Liver (tissue), 8 donors: ENCODE measurements at regions not wholly inside any gene's neighbourhood (a gene's known extent, or its start where the extent isn't known, plus 50 kb on each side); places are given as distances from the start of the nearest gene placed in this dataset.
"Not testable (repeated sequence)": the region's sequence is repeated elsewhere in the genome, so short reads cannot be mapped to it uniquely, and the experiment has no call there.

Source experiments
- DNase-seq: peaks from one replicate; pipeline ENCODE4 v3.0.0-alpha.2; 2017; ENCODE audit warnings: low spot score
- H3K27ac ChIP-seq, 2 donors: one replicate each; pipeline ENCODE4 v1.7.0; 2013; ENCODE audit warnings: inconsistent platforms in 2 of 2, low read length in 2 of 2, control low read depth in 1 of 2, low read depth in 1 of 2, mild to moderate bottlenecking in 1 of 2
- H3K27me3 ChIP-seq, 4 donors: one replicate each; pipeline versions ENCODE4 v1.6.1 to v1.7.0; 2013; ENCODE audit warnings: low read length in 3 of 4, inconsistent platforms in 1 of 4, mild to moderate bottlenecking in 1 of 4, moderate library complexity in 1 of 4; ENCODE audit not compliant: control insufficient read depth in 4 of 4, insufficient read depth in 4 of 4
- H3K36me3 ChIP-seq, 4 donors: one replicate each; pipeline versions ENCODE4 v1.6.1 to v1.7.0; 2013; ENCODE audit warnings: low read length in 3 of 4, mild to moderate bottlenecking in 3 of 4, low read depth in 1 of 4, moderate library complexity in 1 of 4; ENCODE audit not compliant: control insufficient read depth in 4 of 4, insufficient read depth in 3 of 4
- H3K4me1 ChIP-seq, 4 donors: one replicate each; pipeline versions ENCODE4 v1.6.1 to v1.7.0; 2013; ENCODE audit warnings: low read length in 3 of 4, mild to moderate bottlenecking in 3 of 4, moderate library complexity in 1 of 4; ENCODE audit not compliant: control insufficient read depth in 4 of 4, insufficient read depth in 4 of 4
- H3K4me3 ChIP-seq, 3 donors: one replicate each; pipeline versions ENCODE4 v1.6.1 to v1.7.0; 2013; ENCODE audit warnings: low read length in 3 of 3, control low read depth in 1 of 3, low read depth in 1 of 3, mild to moderate bottlenecking in 1 of 3
- H3K9ac ChIP-seq, 2 donors: one replicate each; pipeline ENCODE4 v1.7.0; 2013; ENCODE audit warnings: low read length in 2 of 2, mild to moderate bottlenecking in 2 of 2, moderate library complexity in 2 of 2, control low read depth in 1 of 2, low read depth in 1 of 2
- H3K9me3 ChIP-seq, 4 donors: one replicate each; pipeline versions ENCODE4 v1.6.1 to v1.7.0; 2013; ENCODE audit warnings: low read length in 3 of 4; ENCODE audit not compliant: control insufficient read depth in 4 of 4
- FOXA1 ChIP-seq: IDR thresholded peaks from 2 replicates; pipeline ENCODE4 v1.6.1; 2016; ENCODE audit warnings: antibody characterized with exemption
- FOXA2 ChIP-seq: IDR thresholded peaks from 2 replicates; pipeline ENCODE4 v1.6.1; 2016; ENCODE audit warnings: antibody characterized with exemption
- HNF4A ChIP-seq, 2 donors: conservative IDR thresholded peaks; 2 replicates each; pipeline ENCODE4 v1.6.1; 2016; ENCODE audit warnings: antibody characterized with exemption in 2 of 2, mild to moderate bottlenecking in 2 of 2
- HNF4G ChIP-seq: IDR thresholded peaks from 2 replicates; pipeline ENCODE4 v1.6.1; 2016; ENCODE audit warnings: antibody characterized with exemption
- JUND ChIP-seq, 2 donors: IDR thresholded peaks; 2 replicates each; pipeline ENCODE4 v1.6.1; 2016; ENCODE audit warnings: antibody characterized with exemption in 2 of 2
- NR2F2 ChIP-seq: IDR thresholded peaks from 2 replicates; pipeline ENCODE4 v1.6.1; 2016; ENCODE audit warnings: antibody characterized with exemption
- RAD21 ChIP-seq, 2 donors: IDR thresholded peaks; 2 replicates each; pipeline ENCODE4 v1.6.1; 2016; ENCODE audit warnings: antibody characterized with exemption in 2 of 2, mild to moderate bottlenecking in 2 of 2
- REST ChIP-seq: IDR thresholded peaks from 2 replicates; pipeline ENCODE4 v1.6.1; 2016; ENCODE audit warnings: antibody characterized with exemption, mild to moderate bottlenecking
- RXRA ChIP-seq, 2 donors: IDR thresholded peaks; 2 replicates each; pipeline ENCODE4 v1.6.1; 2017 to 2018; ENCODE audit warnings: antibody characterized with exemption in 2 of 2, mild to moderate bottlenecking in 1 of 2
- SP1 ChIP-seq: IDR thresholded peaks from 2 replicates; pipeline ENCODE4 v1.6.1; 2018; ENCODE audit warnings: antibody characterized with exemption, mild to moderate bottlenecking
- TAF1 ChIP-seq: conservative IDR thresholded peaks from 2 replicates; pipeline ENCODE4 v1.6.1; 2016; ENCODE audit warnings: antibody characterized with exemption, mild to moderate bottlenecking
- YY1 ChIP-seq: IDR thresholded peaks from 2 replicates; pipeline ENCODE4 v1.6.1; 2016; ENCODE audit warnings: antibody characterized with exemption, mild to moderate bottlenecking
- whole genome bisulfite sequencing: extraction: QIAGEN DNeasy Blood & Tissue Kit; methylation state at CpG from one replicate; pipeline ENCODE4 v1.1.7; 2013; 5-methylcytosine and 5-hydroxymethylcytosine counted together
- TF ChIP-seq, protein P1 (sequence below): IDR thresholded peaks from 2 replicates; pipeline ENCODE4 v1.6.1; 2016; ENCODE audit warnings: antibody characterized with exemption
- TF ChIP-seq, protein P2 (sequence below): fragments of 150-350 bp; IDR thresholded peaks from 2 replicates; pipeline ENCODE4 v1.5.1; 2017; ENCODE audit warnings: improper control_type of control experiment, low read depth, low read length; ENCODE audit not compliant: missing input control
- TF ChIP-seq, protein P3 (sequence below): IDR thresholded peaks from 2 replicates; pipeline ENCODE4 v1.6.1; 2016; ENCODE audit warnings: antibody characterized with exemption
- TF ChIP-seq, protein P4 (sequence below): IDR thresholded peaks from 2 replicates; pipeline ENCODE4 v1.6.1; 2016; ENCODE audit warnings: antibody characterized with exemption
- donor health status: healthy.
- donor health status: healthy.
- donor health status: healthy.
- donor health status: healthy.
- donor health status: healthy.

DNA sequence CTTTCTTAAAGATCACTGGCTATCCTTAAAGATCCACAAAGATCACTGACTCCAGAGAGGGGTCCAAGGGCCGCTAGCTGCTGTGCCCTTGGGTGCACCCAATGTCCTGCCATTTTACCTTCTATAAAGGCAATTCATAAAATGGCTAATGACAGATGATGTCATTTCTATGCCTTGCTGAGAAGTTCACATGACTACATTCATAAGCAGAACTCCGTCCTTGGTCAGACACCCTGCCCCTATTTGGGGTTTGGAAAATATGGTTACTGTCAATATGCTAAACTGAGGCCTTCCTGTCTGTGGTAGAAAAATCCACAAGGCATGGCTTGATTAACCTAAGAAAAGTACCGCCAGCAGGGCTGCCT, 60.9 kb upstream of the BMAL1 start:
- TF ChIP-seq TAF1 (no peak), SP1 (no peak), YY1 (no peak), HNF4G (no peak), NR2F2 (no peak), REST (no peak), FOXA1 (no peak), RXRA (IDR thresholded peaks at IDR 0.05) (no peak), HNF4A (conservative IDR thresholded peaks at IDR 0.05) (no peak), JUND (IDR thresholded peaks at IDR 0.05) (no peak), RAD21 (IDR thresholded peaks at IDR 0.05) (no peak), FOXA2 (no peak)
- TF ChIP-seq, protein P1, sequence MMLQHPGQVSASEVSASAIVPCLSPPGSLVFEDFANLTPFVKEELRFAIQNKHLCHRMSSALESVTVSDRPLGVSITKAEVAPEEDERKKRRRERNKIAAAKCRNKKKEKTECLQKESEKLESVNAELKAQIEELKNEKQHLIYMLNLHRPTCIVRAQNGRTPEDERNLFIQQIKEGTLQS: no peak
- TF ChIP-seq, protein P2, sequence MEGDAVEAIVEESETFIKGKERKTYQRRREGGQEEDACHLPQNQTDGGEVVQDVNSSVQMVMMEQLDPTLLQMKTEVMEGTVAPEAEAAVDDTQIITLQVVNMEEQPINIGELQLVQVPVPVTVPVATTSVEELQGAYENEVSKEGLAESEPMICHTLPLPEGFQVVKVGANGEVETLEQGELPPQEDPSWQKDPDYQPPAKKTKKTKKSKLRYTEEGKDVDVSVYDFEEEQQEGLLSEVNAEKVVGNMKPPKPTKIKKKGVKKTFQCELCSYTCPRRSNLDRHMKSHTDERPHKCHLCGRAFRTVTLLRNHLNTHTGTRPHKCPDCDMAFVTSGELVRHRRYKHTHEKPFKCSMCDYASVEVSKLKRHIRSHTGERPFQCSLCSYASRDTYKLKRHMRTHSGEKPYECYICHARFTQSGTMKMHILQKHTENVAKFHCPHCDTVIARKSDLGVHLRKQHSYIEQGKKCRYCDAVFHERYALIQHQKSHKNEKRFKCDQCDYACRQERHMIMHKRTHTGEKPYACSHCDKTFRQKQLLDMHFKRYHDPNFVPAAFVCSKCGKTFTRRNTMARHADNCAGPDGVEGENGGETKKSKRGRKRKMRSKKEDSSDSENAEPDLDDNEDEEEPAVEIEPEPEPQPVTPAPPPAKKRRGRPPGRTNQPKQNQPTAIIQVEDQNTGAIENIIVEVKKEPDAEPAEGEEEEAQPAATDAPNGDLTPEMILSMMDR: no peak
- TF ChIP-seq, protein P3, sequence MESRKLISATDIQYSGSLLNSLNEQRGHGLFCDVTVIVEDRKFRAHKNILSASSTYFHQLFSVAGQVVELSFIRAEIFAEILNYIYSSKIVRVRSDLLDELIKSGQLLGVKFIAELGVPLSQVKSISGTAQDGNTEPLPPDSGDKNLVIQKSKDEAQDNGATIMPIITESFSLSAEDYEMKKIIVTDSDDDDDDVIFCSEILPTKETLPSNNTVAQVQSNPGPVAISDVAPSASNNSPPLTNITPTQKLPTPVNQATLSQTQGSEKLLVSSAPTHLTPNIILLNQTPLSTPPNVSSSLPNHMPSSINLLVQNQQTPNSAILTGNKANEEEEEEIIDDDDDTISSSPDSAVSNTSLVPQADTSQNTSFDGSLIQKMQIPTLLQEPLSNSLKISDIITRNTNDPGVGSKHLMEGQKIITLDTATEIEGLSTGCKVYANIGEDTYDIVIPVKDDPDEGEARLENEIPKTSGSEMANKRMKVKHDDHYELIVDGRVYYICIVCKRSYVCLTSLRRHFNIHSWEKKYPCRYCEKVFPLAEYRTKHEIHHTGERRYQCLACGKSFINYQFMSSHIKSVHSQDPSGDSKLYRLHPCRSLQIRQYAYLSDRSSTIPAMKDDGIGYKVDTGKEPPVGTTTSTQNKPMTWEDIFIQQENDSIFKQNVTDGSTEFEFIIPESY: no peak
- TF ChIP-seq, protein P4, sequence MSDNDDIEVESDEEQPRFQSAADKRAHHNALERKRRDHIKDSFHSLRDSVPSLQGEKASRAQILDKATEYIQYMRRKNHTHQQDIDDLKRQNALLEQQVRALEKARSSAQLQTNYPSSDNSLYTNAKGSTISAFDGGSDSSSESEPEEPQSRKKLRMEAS: no peak
- Histone ChIP-seq H3K4me3 (no peak overlapping the region), H3K4me1 (no peaks in the 10 kb centered on the region), H3K9ac (no peak overlapping the region), H3K27me3 (no peaks in the 10 kb centered on the region), H3K36me3 (no peaks in the 10 kb centered on the region), H3K27ac (no peak overlapping the region), H3K9me3 (no peaks in the 10 kb centered on the region)
- DNase-seq: no peak
- WGBS: 91% methylated on average over 3 of the region's 3 CpGs

DNA sequence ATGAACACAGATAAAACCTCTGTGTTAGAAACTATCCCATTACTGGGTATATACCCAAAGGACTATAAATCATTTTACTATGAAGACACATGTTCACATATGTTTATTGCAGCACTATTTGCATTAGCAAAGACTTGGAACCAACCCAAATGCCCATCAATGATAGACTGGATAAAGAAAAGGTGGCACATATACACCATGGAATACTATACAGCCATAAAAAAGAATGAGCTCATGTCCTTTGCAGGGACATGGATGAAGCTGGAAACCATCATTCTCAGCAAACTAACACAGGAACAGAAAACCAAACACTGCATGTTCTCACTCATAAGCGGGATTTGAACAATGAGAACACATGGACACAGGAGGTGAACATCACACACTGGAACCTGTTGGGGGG, 58.9 kb upstream of the BMAL1 start:
- WGBS: 95% methylated on average over 1 of the region's 1 CpG
- H3K27me3 ChIP-seq, H3K27ac ChIP-seq, H3K4me3 ChIP-seq, H3K36me3 ChIP-seq, H3K4me1 ChIP-seq, H3K9ac ChIP-seq, DNase-seq, H3K9me3 ChIP-seq: not testable (repeated sequence)
